ENCODE measurements at regions not wholly inside any gene's neighbourhood (a gene's known extent, or its start where the extent isn't known, plus 50 kb on each side); places are given as distances from the start of the nearest gene placed in this dataset.

DNA sequence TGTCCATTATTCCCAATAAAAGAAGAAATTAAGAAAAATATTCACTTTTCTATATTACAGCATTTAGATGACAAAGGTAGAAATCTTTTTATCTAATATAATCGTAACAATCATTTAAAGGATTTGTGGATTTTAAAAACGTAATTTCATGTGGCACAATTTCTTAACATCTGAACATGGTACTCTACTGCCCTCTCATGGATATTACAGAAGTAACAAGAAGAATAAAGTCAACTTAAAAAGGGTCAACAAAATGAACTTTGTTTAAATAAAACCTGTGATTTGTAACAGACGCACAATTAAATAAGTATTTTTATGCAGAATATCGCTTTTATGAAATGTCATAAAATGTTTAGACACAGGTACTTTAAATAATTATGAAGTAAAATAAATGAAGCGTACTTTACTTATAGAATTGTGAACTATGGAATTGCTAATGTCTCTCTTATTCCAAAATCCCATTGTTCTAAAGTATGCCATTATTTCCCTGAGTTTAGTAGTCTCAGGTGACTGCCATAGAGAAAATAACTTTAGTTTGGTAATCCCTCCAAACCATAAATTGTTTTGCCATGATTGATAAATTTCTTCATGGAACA is 366.8 kb upstream of the ZNF385D start:
- peak; percentile 48 for DNase-seq

DNA sequence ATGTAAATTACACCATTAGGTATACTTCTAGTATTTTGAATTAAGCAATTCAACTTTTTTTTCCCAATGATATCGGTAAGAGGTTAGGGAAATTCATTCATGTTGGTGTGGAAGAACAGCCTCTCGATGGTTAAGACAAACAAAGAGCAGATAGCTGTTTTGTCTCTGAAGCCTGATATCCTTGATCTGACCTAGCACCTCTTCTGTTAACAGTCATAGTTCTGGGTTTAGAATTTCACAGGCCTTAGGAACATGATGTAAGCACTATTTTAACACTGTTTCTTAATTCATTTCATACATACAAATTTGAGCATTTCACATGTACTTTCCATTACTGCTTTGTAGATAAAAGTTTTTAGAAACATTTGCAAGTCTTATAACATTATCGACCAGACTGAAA is 367.5 kb upstream of the ZNF385D start:
- DNase-seq: no peak

DNA sequence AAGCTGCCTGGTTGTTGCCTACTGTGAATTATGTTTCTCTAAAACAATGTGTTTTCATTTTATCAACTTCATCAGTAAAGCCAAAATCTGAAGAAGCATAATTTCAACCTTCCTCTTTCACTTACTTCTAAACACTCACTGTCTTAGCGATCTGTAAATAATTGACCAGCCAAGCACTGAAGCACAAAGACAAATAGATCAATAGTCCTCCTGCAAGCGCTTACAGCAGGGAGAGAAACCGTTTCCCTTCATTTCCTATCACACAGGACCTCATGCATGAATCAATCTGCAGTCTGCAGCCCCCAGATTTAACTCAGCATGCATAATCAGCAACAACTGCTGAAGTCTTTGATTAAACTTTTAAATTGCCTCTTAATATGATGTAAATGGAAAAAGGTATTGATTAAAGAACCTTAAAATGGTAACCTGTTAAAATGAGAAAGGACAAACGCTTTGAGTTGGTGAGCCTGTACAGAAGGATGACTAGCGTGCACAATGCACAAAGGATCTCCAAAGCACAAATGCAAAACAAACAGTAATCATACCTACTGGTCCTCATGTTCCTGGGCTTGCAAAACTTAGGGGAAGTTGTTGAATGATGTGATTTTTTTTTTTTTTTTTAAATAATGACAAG is 370.2 kb upstream of the ZNF385D start:
- DNase-seq: no peak

DNA sequence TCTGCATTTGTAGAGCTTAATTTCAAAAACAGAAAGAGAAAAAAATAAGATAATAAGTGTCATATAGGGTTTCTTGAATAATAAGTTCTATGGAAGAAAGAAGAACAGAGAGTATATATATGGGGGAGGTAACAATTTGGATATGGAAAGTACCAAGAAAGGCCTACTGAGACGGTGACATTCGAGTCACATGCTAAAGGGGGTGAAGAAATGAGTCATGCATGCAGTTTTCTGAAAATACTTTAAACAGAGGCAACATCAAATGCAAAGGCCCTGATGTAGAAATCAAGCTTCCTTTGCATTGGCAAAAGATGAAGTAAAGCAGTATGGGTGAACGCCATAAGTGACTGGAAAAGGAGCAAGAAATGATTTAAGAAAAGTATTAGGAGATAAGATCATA is 371.6 kb upstream of the ZNF385D start:
- no peak for DNase-seq

DNA sequence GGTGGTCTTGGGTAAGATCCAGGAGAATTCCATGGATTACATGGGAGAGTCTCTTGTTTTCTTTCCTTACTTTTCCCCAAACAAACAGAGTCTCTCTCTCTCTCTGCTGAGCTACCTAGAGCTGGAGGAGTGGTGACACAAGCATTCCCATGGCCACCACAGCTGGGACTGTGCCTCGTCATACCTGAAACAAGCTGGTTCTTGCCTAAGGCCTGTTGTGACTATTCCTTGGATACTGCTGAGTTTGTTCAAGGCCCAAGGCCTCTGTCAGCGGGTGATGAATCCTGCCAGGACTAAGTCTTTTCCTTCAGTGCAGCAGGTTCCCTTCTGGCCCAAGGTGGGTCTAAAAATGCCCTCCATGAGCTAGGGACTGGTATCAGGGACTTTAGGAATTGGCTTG is 378.1 kb upstream of the ZNF385D start:
- DNase-seq: no peak

DNA sequence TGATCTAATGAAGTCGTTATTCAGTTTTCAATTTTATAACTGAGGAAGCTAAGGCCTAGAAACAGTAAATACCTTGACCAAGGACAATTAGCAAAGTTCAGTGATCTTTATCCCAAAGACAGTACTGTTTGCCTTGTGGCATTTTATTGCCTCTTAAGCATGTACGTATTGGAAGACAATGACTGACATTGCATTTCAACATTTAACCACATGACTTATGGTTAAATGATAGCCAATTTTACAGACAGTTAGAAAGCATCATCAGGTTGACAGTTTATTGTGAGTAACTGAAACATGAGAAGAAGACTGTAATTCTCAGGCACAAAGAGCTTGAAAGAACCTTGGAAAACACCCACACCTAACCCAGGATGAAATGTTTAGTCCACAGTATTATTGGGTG is 390.8 kb upstream of the ZNF385D start:
- no peak for DNase-seq

DNA sequence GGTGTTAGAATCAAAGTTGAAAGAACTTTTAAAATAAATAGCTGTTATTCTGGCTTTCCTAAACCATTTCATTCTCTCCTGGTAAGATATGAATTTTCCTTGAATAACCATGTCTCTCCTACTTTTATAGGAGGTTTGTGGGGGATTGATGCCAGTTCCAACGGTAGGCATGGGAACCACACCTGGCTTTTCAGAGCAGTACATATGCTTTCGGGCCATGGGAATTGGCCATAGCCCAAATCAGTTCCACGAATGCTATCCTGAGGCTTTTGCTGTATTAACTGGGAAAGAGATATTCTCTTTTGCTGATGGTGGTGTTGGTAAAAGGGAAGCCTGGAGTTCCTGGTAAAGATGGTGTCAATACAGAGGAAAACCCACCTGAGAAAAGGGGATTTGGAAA is 396.2 kb upstream of the ZNF385D start:
- DNase-seq: no peak

DNA sequence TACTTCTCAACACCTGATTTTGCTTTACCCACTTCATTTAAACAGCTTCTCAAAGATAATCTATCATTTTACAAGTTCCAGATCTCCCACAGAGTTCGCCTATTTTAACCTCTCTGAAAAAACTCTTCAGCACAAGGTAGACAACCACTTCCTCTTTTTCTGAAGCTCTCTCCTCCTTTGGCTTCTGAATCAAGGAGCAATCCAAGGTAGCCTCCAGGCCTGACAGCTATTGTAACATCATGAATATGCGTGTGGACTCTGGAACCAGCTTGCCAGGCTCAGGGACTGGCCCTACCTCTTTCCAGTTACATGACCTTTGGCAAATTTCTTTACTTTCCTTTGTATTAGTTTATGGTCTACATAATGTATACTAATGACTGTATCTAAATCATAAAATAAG is 405.9 kb upstream of the ZNF385D start:
- DNase-seq: no peak

DNA sequence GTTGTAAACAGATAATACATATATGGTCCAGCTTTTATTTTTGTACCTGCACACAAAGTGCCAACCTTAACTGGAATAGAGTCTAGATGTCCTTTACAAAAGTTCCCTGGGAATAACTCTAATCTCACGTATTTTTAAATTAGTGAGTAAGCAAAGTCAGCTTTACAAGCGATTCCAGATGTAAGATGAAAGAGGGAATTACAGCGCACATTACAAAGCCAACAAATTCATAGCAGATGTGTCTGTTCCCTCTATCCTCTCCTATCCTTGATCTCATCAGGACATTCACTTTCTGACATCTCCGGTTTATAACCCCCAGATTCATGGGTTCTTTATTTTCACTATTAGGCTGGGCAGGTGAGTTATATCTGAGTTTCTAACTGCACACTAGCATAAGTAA is 406.8 kb upstream of the ZNF385D start:
- DNase-seq: no peak

DNA sequence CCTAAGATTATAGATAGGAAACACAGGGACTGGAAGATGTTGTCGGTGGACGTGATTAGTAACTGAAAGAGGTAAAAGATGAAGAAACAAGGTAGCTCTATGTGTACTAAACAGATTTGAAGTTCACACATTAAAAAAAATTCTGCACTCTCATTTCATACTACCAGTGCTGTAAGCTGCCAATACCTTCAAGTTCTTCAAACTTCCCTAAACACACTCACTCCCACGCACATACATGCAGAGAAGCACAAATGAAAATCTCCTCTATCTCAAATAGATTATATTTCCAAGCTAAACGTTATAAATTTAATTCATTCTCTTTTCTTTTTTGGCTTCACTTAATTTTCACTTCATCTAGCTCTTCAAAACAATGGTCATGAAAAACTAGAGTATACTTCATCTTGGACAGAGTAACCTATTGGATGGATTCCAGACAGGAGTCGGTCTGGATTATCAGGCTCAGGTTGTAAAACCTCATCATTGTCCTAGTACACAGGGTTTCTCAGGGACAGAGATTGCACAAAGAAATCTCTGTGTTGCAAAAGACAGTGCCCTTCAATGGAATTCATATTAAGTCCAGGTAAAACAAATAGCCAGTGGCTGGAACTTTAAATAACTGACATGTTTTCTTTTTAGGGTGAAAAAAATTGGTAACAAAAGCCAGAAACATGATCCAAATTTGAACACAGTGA is 408.1 kb upstream of the ZNF385D start:
- DNase-seq: peak; percentile 8

DNA sequence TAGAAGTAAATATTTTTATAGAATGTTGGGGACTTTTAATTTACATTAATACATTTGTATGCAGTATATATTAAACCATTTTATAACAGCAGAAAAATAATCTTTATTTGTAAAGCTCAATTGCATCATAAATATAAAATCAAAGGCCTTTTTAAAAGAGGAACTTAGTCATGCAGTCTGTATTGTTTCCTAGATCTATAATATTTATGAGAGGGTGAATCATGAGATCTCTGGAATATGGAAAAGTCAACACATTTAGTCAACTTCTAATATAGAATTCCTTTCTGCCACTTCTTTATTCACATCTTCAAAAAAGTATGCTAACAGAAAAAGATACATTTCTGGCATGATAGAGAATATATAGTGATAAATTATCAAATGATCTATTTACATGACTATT is 410.3 kb upstream of the ZNF385D start:
- DNase-seq: no peak

DNA sequence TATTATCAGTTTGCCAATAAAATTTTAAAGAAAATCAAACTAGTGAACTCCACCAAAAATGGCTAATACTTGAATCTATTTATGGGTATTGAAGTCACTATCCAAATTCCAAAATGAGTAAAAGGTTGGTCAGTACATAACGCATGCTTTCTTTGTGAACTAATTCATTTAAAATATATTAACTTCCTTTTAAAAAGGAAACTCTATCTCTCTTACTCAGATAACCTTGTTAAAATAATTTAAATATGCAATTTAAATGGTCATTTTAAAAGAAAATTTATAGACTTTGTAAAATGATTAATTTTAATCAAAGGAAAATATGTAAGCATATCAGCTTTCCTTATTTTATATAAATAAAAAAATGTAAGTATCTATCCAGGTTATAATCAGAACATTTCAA is 419.4 kb upstream of the ZNF385D start:
- no peak for DNase-seq

DNA sequence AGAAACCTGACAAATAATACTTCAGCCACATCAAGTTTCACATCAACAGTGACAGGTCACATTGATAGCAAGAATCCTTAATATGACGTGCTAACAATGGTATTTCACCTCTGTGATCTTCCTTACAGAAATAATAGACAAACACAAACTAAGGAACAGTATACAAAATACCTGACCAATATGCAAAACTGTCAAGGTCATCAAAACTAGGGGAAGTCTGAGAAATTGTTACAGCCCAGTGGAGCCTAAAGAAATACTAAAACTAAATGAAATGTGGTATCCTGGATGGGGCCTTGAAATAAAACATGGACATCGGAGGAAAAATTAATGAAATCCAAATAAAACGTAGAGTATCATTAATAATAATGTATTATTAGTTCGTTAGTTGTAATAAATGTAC is 422.0 kb upstream of the ZNF385D start:
- no peak for DNase-seq

DNA sequence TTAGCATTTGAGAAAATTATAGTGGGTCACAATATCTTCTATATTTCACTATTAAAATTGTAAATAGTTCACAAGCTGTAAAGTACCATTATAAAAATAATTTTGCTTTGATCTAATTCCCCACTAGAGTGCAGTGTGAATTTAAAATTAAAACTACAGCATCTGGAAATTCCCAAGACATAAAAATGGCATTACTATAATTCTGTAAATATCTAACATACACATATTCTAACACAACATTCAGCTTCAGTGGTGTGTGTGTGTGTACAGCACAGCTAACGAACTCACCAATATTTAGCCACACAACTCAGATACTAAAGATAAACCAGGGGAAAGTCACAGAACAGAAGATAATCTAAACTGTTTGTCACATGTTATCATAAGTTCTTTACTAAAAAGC is 424.9 kb upstream of the ZNF385D start:
- no peak for DNase-seq

DNA sequence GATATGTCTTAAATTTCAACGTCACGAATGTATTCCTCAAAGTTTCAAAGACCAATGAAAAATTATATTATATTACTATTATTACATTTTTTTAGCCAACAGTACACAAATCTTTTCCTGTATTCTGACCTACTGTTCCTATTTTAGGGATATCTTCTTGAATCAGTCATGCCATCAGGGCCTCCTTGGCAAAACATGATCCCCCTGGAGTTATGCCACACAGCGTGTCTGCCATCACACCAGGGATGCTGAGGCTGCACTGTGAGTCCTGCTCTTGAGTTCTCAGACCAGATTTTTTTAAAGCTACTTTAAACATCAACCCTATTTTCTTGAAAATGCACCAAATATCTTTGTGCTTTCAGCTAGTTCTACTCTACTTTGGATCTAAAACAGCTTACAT is 425.9 kb upstream of the ZNF385D start:
- DNase-seq: no peak

DNA sequence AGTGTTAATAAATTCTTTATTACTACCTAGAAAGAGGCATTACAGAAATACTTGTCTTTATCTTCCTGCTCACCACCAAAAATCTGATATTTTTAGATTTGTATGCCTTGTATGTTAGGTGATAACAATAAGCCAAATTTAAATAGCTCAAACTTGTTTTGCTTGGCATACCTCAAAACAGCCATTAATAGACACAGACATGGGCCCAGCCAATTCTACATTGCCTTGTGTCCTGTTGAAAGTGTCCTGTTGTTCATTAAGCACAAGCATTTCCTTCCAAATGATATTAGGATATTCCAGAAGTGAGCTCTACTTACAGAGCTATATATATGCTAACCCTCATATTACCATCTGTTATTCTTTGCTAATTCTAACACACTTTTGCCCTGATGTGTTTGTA is 438.6 kb upstream of the ZNF385D start:
- DNase-seq: no peak

DNA sequence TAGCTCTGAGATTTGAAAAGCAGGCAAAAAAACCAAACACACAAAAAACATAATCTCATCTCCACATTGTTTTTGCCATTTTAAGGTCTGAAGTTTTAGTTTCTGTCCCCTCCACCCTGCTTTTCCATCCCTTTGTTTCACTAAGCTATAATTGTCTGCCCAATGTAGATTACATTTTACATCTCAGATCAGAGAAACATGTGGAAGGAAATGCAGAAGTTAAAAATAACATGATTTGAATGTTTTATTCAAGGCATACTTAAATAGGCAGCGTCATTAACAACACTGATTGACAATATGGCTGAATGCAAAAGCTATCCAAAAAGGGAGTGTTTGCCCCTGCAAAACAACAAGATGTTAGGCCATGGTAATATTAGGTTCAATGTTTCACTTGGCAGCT is 448.1 kb upstream of the ZNF385D start:
- no peak for DNase-seq

DNA sequence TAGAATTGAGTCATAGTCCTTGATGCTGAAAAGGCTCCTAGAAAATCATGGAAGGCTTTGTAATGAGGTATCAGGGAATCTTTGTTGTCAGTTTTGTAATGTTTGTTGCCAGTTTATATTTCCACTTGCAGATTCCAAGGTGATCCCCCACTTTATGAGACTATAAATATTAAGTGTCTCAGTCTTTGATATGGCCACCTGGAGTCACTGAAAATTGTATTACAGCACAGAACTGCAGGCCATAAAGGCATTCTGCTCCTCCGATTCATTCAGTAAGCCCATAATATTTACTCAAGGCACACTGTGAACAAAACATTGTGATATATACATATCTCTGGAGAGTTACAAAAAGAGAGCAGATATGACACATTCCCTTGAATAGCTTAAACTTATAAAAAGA is 457.8 kb upstream of the ZNF385D start:
- DNase-seq: no peak

DNA sequence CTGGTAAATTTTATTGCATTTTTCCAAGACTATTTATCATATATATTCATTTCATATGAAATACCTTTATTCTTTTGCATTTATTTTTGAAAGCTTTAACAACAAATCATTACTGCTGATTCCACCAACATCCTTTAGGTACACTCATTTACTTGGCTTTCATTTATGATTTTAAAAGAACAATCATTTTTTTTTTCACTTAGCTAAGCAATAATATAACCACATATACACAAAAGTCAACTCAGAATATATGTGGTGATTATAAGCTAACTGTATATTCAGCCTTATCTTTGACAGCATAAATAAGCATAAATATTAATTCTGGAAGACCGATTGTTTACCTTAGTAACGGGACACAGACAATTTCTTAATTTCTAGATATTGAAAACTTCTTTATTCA is 458.6 kb upstream of the ZNF385D start:
- DNase-seq: no peak

DNA sequence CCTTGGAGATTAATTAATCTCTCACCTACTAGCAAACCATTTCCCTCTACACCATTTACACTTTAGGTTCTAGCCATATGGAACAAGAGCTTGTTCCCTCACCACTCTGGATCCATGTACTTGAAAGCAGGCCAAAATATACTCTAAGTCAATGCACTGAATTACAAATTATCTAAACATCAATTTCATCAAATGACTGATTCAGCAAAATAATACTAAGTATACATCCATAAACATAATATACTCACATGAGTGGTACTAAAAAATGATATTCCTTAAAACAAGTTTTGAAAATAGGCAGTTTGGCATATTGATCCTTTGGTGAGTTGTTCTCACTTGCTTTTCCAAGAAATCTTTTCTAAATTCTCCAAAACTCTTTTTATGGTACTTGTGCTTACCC is 459.7 kb upstream of the ZNF385D start:
- no peak for DNase-seq

DNA sequence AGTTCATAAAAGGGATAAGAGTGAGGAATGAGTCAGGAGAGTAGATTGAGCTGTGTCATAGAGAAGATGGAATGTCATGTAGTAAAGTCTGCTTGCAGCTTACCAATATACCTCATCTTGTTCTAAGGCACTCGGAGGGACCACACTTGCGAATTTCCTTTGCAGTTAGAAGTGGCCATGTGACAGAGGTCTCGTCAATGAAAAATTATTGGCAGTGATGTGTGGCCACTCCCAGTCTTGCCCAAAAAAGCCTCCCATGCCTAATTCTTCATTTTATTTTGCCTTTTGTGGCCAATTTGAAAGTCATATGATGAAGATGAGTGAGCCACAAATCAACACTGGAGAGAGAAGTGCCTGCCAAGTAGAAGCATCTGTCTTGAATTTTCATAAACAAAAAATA is 465.6 kb upstream of the ZNF385D start:
- no peak for DNase-seq

DNA sequence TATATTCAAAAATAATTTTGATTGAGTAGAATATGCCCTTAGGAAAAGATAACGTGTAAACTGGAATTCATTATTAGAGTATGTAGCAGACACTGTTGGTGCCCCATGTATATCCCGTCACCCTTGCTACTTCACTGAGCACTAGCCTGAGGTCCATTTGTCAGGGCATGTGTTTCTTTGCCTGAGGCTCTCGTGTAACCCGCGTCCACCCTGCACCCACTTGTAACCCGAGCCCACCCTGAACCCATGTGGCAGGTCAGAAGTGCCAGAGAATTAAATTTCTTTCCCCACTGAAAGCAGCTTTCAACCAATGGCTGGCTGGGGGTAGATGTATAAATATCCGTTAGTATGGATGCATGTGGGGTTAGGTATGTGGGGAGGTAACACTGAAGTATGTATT is 474.2 kb upstream of the ZNF385D start:
- DNase-seq: no peak

DNA sequence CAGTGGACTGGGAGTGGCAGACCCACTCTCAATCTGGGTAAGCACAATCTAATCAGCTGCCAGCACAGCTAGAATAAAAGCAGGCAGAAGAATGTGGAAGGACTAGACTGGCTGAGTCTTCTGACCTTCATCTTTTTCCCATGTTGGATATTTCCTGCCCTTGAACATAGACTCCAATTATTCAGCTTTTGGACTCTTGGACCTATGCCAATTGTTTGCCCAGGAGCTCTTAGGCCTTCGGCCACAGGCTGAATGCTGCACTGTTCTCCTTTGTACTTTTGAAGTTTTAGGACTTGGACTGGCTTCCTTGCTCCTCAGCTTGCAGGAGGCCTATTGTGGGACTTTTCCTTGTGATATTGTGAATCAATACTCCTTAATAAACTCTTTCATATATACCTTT is 477.7 kb upstream of the ZNF385D start:
- no peak for DNase-seq

DNA sequence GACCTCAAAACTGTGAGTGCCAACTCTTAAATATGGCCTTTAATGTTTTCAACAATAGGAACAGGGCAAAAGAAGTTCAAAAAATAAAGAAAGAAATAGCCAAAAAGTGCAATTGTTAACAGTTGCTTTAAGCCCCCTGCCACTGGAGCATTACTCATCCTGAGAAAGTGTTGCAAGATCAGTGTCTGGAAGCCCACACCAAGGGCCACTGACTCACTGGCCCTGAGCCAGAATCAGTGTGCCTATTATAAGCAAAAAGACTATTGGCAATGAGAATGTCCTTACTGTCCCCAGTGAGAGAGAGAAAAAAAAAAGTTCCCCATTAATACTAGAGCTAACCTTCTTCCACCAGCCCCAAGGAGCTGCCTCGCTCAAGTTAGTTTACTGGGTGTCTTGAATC is 480.1 kb upstream of the ZNF385D start:
- no peak for DNase-seq
